ENCODE measurements at regions not wholly inside any gene's neighbourhood (a gene's known extent, or its start where the extent isn't known, plus 50 kb on each side); places are given as distances from the start of the nearest gene placed in this dataset.

GRCh38 chr15:95254263-95254662 is 1022.9 kb downstream of the MCTP2 start:
- no peak for TF ChIP-seq CTCF (IDR thresholded peaks at IDR 0.05; ENCODE audit: insufficient read depth, low read length)
- no peak for TF ChIP-seq POLR2AphosphoS5 (IDR thresholded peaks at IDR 0.05; ENCODE audit: low read depth)
